Dedifferentiated amniotic fluid mesenchymal stem cell (primary cell): ENCODE measurements at regions not wholly inside any gene's neighbourhood (a gene's known extent, or its start where the extent isn't known, plus 50 kb on each side); places are given as distances from the start of the nearest gene placed in this dataset.
"Not testable (repeated sequence)": the region's sequence is repeated elsewhere in the genome, so short reads cannot be mapped to it uniquely, and the experiment has no call there.

Source experiments
- DNase-seq: peaks from one replicate; pipeline ENCODE4 v3.0.0-alpha.2; 2016; ENCODE audit errors: extremely low spot score

- no peak for DNase-seq
Measured at GRCh38 chr5:152051499-152052454, 127.1 kb upstream of the GLRA1 start.

GRCh38 chr5:152046361-152046760 is 121.7 kb upstream of the GLRA1 start:
- no peak for DNase-seq

GRCh38 chr5:152038856-152039255 is 114.2 kb upstream of the GLRA1 start:
- DNase-seq = not testable (repeated sequence)

GRCh38 chr5:152026328-152027024 is 101.8 kb upstream of the GLRA1 start:
- DNase-seq = not testable (repeated sequence)

GRCh38 chr5:152016421-152016820 is 91.8 kb upstream of the GLRA1 start:
- DNase-seq = no peak

- no peak for DNase-seq
Measured at GRCh38 chr5:152007653-152008335, 83.1 kb upstream of the GLRA1 start.

GRCh38 chr5:152004095-152004494 is 79.4 kb upstream of the GLRA1 start:
- no peak for DNase-seq
